ENCODE measurements at regions not wholly inside any gene's neighbourhood (a gene's known extent, or its start where the extent isn't known, plus 50 kb on each side); places are given as distances from the start of the nearest gene placed in this dataset.
A peak's percentile ranks its signal among the peaks of the same experiment; 100 is the strongest.
"Not testable (repeated sequence)": the region's sequence is repeated elsewhere in the genome, so short reads cannot be mapped to it uniquely, and the experiment has no call there.

DNA sequence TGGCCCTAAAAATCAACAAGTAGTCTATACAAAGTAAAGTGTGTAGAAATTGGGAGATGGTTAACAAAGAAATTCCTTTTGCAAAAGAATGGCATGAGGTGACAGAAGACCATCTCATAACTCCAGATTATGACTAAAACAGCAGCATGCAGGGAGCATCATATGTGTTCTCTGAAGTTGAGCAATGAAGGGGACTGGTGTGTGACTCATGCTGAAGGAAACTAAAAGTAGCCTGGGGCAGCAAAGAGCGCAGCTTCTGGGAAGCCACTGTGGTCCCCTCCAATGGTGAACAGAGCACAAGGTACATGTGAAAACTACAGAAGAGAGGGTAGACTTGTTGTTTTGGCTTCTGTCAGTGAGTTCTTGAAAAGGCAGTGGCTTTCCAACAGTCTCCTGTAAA lies 133.4 kb downstream of the MACC1 start:
- peak; percentile 31 for DNase-seq (ENCODE audit: low read depth)

DNA sequence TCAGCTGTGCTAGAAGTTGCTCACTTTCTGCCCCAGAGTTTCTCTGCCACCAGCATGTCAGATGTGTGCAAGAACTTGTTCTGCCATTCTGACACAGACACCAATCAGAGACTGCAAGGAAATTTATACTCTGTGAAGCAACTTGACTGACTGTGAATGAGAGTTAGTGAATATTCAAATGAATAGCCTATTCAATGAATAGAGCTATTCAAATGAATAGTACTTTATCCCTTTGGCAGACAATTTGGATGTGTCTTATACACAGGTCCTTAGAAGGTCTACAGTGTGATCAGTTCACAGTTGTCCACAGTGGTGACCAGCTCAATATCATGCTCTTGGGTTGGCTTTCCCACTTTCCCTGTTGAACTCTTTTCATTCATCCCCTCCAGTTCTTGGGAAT lies 138.1 kb downstream of the MACC1 start:
- no peak for DNase-seq (ENCODE audit: low read depth)

DNA sequence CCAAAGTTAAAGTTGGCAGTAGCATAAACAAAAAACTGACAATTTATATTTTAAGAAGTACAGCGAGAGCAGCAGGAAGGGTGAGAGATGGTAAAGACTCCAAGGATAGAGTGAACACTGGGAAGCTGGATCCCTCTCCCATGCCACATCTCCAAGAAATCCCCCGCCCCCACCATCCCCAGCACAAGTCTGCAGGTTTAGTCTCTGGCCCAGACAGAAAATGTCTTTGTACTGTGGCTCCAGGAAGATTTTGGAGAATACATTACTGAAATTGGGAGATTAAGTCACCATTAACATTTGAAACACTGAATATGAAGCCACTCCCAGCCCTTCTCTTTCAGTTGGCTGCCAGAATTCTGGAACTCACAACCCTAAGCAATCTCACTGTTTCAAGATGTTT lies 140.3 kb downstream of the MACC1 start:
- DNase-seq (ENCODE audit: low read depth), result no peak

- DNase-seq (ENCODE audit: low read depth), result no peak
Observed at GRCh38 chr7:20075992-20076820, 141.0 kb downstream of the MACC1 start.

- DNase-seq (ENCODE audit: low read depth), result no peak
Observed at GRCh38 chr7:20075440-20075839, 141.7 kb downstream of the MACC1 start.

GRCh38 chr7:20068004-20068403 lies 149.2 kb downstream of the MACC1 start:
- not testable (repeated sequence) for DNase-seq (ENCODE audit: low read depth)

GRCh38 chr7:20064974-20065862 lies 152.0 kb downstream of the MACC1 start:
- DNase-seq (ENCODE audit: low read depth), result peak; percentile 49

GRCh38 chr7:20064181-20064970 lies 152.8 kb downstream of the MACC1 start:
- peak; percentile 35 for DNase-seq (ENCODE audit: low read depth)

- no peak for DNase-seq (ENCODE audit: low read depth)
Observed at GRCh38 chr7:20063644-20064043, 153.5 kb downstream of the MACC1 start.

DNA sequence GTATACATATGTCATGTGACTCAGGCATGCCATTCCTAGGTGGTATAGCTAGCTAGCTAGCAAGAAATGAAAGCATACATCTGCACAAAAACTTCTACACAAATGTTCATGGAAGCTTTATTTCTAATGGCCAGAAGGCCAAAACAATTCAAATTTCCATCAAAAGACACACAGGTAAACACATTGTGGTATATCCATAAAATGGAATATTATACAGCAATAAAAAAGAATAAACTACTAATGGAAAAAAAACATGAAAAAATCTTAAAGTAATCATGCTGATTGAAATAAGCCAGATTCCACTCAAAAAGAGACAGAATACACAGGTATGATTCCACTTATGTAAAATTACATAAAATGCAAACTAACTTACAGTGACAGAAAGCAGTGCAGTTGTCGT lies 154.3 kb downstream of the MACC1 start:
- DNase-seq (ENCODE audit: low read depth), result no peak

DNA sequence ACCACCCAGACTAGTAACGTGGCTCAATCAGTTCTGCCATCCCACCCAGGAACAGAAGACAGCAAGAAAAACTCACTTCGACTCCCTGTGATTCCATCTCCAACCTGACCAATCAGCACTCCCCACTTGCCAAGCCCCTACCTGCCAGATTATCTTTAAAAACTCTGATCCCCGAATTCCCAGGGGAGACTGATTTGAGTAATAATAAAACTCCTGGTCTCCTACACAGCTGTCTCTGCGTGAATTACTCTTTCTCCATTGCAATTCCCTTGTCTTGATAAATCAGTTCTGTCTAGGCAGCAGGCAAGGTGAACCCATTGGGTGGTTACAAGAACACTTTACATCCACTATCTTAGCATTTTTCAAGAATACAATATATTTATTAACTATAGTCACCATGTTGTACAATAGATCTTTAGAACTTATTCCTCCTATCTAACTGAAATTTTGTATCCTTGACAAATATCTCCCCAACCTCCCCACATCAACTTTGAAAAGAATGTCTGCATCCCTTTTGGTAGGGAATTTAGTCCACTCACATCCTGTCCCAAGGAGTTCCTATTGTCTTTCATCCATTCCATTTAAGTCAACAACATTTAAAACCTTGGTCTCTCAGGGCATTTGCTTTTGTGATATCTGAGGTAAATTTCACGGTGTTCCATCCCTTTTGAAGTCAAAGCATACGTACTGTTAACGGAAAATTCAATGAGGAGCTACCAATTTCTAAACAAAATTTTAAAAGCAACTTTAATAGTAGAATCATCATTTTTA lies 163.7 kb downstream of the MACC1 start:
- no peak for DNase-seq (ENCODE audit: low read depth)

DNA sequence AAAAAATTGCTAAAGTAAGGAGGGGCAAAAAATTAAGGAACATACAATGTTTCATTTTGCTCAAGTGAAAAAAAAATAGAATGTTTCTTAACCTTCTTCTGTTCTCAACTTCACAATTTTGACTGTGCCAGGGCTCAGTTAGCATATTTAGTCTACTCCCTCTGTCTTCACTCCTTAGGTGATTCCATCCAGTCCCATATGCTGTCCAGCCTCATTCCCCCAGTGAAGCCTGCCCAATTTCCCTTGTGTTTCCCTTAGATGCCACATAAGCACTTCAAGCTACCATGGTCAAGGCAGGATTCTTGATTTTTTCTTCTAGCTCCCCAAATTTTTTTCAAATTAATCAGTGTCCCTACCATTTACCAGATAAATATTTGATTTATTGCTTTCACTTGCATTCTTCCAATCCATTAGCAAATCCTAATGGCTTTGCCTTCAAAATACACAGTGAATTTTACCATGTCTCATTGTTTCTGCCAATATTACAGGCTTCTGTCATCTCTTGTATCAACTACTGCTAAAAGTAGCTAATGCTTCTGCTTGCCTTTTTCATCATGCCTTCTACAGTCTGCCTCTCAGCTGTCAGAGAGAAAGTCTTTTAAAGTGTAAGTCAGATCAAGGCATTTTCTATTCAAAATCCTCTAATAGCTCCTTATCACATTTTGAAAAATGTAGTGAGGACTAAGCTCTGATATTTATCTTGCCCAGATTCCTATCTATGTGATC lies 166.8 kb downstream of the MACC1 start:
- no peak for DNase-seq (ENCODE audit: low read depth)

DNA sequence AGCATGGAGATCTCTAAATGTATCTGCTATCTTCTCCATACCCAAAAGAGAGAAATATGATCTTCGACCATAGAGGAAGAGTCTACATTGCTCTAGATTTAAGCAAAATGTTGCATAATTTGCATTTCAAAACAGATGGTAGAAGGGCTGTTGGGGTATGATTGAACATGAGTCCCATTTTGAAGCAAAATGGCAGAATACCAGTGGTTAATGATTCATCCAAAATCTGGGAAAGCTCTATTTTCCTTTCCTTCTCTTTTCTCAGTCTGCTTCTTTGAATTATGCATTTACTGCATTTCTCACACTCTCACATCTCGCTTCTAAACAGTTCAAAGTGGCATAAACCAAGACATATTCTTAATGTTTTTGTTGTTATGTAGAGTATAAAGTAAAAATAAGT lies 178.5 kb downstream of the MACC1 start:
- no peak for DNase-seq (ENCODE audit: low read depth)

DNA sequence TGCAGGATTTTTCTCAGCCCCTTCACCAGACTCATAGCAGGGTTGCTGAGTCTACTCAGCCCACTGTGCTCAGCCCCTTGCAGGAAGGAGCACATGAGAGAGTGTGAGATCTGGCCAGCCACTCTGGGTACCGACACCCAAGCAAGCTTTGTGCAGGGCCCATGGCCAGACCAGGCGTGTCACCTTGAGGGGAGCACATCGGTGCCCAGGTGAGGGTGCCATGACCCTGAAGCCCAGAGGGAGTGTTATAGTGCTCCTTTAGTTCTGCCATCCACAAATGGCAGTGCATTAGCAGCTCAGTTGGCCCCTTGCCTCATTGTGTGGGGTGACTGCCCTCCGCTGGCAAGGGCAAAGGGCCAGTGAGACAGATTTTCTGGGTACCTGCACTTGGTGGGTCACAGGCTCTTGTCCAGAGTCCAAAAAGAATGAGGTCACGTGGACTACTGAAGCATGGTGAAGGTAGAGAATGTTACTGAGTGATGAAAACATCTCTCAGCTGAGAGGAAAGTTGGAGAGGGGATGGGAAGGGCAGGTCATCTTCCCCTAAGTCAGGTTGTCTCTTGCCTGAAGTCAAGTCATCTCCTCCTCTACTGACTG lies 181.8 kb downstream of the MACC1 start:
- no peak for DNase-seq (ENCODE audit: low read depth)

GRCh38 chr7:20033621-20034400 lies 183.4 kb downstream of the MACC1 start:
- DNase-seq (ENCODE audit: low read depth), result peak; percentile 11

GRCh38 chr7:20032741-20033140 lies 184.4 kb downstream of the MACC1 start:
- no peak for DNase-seq (ENCODE audit: low read depth)

DNA sequence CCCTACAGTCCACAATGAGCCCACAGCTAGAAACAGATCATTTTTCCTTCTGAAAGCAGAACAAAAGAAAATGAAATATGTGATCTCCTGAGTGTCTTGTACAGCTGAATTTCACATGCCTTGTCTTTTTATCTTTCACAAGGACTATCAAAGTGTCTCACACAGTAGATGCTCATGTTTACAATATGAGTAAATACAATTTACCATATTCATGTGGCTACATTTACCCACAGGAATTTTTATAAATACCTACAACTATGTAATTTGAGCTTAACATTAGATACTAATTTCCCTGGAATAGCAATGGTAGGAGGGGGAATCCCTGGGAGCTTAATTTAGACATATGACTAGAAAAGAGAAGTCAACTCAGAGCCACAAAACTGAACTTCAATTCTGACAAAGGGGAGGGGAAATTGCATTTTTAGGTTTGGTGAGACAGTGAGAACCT lies 186.2 kb downstream of the MACC1 start:
- peak; percentile 22 for DNase-seq (ENCODE audit: low read depth)

GRCh38 chr7:20030417-20030816 lies 186.8 kb downstream of the MACC1 start:
- no peak for DNase-seq (ENCODE audit: low read depth)

DNA sequence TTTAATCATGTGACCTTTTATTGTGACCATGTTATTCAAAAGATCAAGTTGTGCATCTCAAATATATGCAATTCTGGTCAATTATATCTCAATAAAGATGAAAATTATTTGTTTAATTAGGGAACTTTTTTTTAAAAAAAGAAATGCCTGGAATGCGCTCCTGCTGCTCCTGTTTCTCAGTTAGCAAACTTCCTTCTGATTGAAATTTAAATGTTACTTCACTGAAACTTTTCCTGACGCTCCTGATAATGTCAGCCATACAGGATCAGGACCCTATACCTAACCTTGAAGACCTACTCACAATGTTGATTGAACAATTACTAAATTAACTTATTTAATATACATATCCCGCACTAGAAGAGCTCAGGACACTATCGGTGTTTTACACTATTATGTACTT lies 190.4 kb downstream of the MACC1 start:
- no peak for DNase-seq (ENCODE audit: low read depth)

DNA sequence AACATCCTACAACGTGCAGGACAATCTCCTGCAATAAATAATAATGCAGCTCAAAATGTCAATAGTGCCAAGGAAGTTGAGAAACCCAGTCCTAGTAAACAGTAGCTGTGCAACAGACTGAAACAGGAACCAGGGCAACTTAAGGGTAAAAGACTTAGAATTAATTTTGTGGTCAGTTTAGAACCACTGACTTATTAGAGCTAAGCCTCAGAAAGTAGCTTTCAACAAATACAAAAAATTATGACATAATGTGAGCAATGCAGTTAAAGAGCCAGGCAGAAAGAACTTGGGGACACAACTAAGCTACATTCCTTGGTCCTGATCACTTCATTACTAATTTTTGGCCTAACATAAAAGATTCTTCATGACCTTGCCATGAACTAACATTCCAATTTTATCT lies 195.4 kb downstream of the MACC1 start:
- DNase-seq (ENCODE audit: low read depth), result no peak

Data from iris pigment epithelial cell (primary cell).